HG02938 (cell line): ENCODE measurements at regions not wholly inside any gene's neighbourhood (a gene's known extent, or its start where the extent isn't known, plus 50 kb on each side); places are given as distances from the start of the nearest gene placed in this dataset.
"Not testable (repeated sequence)": the region's sequence is repeated elsewhere in the genome, so short reads cannot be mapped to it uniquely, and the experiment has no call there.

Source experiments
- ATAC-seq: cut with Tn5 transposase; IDR thresholded peaks from one replicate; pipeline ENCODE4 v1.9.1; 2021; ENCODE audit warnings: mild to moderate bottlenecking, moderate library complexity; ENCODE audit not compliant: unreplicated experiment

DNA sequence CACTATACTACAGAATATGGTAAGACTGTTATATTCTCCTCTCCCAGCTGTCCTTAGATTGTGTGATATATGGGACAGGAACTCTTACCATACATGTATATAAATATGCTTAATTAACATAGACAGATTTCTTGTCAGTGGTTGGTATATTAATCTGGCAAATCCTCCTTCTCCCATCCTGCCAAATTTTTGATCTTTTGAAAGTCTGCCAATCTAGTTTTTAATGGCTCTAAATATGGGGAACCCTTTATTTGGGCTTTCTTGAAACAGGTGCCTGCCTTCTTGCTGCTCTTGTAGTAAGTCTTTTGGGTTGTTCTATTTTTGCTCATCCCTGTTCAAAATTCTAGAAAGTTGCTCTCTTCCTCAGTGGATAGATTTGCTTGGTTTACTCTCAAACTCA lies 63.5 kb downstream of the SPATA31D1 start:
- no peak for ATAC-seq

DNA sequence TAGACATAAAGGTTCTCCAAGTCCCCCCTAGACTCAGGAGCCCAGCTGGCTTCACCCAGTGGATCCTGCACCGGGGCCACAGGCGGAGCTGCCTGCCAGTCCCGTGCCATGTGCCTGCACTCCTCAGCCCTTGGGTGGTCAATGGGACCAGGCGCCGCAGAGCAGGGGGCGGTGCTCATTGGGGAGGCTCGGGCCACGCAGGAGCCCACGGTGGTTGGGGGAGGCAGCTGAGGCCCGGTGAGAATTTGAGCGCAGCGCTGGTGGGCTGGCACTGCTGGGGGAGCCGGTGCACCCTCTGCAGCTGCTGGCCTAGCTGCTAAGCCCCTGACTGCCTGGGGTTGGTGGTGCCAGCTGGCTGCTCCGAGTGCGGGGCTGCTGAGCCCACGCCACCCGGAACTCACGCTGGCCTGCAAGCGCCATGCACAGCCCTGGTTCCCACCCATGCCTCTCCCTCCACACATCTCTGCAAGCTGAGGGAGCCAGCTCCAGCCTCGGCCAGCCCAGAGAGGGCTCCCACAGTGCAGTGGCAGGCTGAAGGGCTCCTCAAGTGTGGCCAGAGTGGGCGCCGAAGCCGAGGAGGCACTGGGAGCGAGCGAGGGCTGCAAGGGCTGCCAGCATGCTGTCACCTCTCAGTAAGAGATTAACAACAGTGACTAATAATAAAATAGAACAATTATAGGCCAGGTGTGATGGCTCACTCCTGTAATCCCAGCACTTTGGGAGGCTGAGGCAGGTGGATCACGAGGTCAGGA lies 65.9 kb downstream of the SPATA31D1 start:
- ATAC-seq: no peak

DNA sequence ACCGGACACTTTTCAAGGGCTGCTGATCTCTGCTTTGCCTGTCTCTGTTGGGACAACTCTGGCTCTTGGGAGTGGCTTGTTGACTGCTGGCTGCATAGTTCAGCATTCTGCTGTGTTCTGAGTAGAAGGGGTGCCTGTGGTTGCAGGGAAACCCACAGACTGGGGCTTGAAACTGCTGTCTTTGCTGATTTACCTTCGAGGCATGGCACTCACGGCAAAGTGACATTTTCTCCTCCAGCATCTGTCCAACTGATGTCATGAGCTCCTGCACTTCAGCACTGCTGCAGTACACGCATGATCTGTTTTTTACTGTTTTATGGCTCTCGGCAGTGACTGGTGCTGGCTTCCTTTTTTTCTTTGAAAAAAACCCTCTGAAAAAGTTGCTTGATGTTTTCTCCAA lies 69.2 kb downstream of the SPATA31D1 start:
- ATAC-seq: no peak

DNA sequence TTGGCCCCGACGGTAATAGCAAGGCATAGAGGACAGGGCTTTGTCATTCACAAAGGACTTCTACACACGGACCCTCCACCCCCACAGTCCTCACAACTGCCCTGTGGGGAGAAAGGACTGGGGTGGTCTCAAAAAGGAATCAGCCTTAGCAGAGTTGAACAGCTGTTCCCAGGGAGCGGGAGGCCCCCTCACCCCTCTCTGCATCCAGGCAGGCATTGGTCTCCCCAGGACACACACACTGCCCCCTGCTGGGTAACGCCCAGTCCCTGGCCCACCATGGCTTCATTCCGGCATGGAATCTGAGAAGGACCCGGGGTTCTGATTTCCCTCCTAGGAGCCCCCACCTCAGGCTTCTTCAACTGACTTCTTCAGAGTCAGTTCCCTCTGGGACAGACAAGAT lies 73.2 kb downstream of the SPATA31D1 start:
- ATAC-seq: not testable (repeated sequence)

DNA sequence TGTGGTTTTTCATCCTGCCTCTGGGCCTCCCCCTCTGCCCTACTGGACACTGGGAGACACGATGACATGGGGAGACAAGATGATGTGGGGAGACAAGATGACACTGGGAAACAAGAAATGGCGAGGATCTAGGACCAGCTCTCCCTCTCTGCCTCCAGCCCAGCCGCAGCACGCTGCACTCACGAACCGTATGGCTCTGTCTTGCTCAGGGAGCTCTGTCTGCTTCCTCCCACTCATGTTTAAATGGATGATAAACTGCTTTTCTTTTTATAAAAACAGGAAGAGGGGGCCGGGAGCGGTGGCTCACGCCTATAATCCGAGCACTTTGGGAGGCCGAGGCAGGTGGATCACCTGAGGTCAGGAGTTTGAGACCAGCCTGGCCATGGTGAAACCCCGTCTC lies 73.7 kb downstream of the SPATA31D1 start:
- ATAC-seq: no peak

DNA sequence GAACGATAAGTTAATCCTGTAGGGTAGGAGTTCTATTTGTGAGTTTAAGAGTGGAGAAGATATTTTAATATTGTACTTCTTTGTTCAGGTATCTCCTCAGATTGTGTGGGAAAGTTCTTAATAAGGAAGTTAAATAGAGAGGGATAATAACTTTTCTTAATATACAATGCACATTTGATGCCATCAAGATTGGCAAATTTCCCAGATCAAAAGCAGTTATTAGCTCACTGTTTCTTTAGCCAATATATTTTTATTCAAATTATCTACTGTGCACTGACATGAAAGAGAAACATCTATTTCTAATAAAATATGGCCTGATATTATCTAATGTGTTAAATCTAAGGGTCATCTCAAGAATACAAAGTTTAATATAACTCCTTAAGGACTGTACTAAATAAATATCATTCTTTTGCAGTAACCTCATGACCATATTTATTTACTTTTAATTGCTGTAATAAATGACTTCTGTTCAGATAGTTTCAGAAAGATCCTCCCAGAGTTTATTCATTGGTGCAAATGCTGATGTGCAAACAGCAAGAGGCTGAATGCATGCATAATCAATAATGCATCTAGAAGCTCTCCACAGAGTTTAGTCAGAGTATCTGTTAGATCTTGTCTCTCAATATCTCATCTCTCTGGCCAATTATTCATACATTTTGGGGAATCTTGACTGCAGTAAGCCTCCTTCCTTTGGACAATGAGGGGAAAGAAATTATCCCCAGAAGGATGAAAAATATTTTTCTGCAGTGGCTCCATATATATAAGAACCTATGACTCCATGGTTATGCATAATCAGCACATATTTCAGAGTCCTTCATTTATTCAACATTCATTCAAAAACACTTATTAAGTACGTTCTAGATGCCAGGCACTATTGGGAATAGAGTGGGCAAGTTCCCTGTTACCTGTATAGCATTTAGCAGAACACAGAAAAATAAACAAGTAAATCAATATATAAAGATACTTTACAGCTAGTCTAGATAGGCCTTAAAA lies 85.3 kb downstream of the SPATA31D1 start:
- no peak for ATAC-seq

DNA sequence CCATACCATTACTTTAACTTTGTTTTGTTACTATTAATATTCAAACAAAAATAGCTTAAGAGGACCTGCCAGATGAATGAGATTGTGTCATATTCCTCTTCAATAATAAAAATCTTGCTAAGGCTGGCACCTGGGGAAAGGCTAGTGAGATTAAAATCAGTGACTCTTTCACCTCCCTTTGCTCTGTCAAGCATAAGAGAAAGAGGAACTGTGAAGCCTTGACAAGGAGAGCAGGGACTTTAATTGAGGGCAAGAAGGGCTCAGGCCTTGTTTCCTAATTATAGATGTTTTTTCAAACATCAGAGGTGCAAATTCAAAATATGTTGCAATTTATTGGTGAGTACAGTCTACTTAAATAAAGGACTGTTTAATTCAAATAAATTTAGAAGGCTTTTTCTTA lies 91.7 kb downstream of the SPATA31D1 start:
- ATAC-seq: no peak

DNA sequence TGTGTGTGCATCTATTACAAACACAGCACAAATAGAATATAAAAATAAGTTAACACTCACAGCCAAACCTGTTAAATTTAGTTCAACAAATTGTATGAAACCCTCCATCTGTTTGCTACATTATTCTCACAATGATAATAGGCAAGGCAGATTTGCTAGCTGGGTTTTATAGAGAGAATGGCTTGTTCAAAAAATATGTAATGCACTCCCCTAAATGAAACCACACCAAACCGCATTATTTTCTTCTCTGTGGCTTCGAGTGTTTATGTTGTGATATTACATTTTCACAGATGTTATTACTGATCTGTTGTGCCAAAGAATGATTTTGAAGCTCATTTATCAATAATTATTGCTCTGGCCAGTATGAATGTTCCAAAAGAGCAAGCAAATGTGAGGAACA lies 92.9 kb downstream of the SPATA31D1 start:
- no peak for ATAC-seq

DNA sequence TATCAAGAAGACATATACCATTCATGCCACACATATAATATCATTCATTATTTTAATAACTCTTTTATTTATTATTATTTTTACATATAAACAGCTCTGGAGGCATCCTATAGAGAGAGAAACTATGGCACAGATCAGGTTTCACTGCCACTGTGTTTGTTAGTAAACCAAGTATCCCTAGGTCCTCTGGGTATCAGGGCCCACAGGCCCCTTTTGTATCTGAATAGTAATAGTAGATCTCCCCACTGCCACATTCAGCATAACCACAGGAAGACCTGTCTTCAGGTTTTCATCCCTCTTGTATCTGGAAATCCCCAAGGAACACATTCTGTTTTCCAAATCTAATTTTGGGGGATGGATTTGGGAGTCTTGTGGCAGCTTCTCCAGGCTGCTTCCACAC lies 94.0 kb downstream of the SPATA31D1 start:
- no peak for ATAC-seq

DNA sequence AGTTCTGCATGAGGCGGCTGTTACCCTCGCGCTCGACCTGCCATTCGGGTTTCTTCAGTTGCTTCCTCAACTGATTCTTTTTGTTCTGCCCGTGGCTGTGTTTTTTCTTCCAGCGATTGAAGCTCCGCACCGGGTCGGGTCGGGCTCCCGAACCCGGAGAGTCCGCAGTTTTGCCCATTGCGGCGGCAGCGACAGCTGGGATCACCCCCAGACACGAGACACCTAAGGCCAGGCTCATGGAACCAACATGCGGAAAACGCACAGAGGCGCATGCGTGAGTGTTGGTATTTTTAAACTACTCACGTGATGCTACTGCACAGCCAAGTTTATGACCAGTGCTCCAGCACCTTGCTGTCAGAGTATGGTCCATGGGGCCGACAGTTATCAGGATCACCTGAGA lies 100.0 kb downstream of the SPATA31D1 start:
- no peak for ATAC-seq

DNA sequence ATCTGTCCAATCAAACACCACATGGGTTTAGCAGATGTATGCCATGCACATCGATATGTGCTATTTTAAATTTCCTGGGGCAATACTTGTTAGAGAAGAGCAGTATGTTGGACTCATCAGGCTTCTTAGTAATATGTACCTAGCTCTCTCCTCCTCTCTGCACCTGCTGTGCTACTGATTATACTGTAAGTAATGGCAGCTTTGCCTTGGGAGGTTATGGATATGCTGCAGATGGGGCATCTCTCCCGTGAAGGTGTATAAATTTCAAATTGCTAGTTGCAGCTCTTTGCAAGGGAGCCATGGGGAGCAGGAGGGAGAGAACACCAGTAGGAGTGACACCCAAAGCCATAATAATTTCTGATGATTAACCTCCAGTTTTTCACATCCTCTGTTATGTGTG lies 101.5 kb downstream of the SPATA31D1 start:
- no peak for ATAC-seq

DNA sequence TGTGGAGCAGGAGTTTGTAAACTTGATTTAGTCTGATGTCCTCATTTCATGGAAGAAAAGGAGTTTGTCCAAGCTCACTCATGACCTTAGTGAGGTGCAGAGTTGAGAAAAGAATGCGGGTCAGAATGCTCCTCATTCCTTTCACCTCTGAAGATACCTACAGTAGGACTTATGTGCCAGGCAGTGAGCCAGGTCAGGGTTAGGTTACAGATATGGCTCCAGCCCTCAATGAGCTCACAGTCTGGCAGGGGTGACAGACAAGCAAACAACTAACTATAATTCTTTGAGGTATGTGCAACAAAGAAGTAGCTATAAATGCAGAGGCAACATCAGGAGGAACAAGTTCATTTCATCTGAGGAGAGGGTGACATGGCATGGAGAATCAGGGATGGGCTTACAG lies 102.5 kb downstream of the SPATA31D1 start:
- ATAC-seq: no peak

DNA sequence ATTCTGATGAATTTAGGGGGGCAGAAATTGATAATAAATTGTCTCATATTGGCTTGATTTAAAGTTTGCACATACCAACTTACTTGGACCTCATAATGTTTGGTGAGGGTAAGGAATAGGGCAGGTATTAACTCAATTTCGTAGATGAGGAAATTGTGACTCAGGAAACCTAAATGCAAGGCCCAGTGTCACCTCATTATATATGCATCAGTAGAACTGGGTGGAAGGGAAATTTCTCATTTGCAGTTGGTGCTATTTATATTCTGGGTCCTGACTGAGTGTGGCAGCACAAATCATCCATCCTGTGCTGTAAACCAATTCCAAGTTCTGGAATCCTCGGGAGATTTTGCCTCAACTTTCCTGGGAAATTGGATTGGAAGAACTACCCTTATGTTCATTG lies 103.0 kb downstream of the SPATA31D1 start:
- ATAC-seq: no peak

DNA sequence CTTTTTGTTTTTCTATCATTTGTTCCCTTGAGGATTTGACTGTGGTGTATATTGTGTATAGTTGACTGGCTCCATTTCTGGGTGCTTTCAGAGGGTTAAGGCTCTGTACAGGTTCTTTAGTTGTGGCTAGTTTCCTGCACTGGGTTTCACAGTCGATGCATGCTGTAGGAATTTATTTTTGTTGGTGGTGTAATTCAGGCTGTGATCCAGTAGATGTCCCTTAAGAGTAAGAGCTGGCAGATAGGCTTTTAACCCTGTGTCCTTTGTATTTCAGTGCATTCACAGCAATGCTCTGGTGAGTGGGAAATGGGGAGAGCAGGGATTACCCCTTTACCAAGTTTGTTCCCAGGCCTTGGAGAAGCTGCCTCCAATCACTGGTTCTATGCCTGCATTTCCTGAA lies 112.9 kb downstream of the SPATA31D1 start:
- no peak for ATAC-seq

DNA sequence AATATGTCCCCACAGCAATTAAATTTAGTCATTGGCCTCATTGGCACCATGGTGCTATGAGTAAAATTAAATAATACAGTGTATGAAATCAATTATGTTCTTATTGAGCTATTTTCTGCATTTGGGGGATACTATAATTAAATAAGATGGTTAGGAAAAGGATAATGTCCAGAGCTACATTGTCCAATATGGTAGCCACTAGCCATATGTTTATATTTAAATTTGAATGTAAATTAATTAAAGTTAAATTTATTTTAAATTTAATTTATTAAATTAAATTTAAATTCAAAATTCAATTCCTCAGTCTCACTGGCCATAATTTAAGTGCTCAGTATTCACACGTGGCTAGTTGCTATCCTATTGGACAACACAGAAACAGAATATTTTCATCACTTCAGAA lies 115.7 kb downstream of the SPATA31D1 start:
- no peak for ATAC-seq

DNA sequence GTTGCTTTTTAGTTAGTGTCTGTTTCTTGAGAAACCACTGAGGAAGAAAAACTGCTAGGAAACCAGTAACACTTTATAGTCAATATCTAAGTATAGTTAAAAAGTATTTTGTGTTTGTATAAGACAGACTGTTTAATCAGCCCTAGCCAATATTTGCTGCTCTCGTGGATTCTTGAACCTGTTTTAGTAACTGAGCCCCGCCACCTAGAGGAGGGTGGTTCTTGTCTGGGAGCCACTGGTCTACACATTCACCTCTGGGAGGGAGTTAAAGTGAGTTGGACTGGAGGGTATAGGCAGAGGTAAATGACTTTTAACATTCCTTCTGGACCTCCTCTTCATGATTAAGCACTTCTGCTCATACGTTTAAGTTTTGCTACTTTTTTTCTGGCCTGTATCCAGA lies 117.2 kb downstream of the SPATA31D1 start:
- no peak for ATAC-seq

DNA sequence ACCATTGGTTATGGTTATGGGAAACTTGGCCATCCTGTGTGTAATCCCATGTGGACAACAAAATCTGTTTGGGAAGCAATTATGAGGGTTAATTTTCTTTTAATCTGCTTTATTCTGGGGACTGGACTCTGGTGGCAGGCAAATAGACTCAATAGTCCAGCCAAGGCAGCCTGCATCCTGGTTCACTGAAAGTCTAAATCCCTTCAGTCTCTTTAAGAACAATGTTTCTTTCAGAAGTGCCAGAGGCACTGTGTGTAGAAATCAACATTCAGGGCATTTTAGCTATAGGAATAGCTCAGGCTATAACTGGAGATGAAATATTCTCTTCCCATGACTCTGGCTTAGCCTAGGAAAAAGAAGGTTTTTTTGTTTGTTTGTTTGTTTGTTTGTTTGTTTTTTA lies 118.0 kb downstream of the SPATA31D1 start:
- no peak for ATAC-seq

DNA sequence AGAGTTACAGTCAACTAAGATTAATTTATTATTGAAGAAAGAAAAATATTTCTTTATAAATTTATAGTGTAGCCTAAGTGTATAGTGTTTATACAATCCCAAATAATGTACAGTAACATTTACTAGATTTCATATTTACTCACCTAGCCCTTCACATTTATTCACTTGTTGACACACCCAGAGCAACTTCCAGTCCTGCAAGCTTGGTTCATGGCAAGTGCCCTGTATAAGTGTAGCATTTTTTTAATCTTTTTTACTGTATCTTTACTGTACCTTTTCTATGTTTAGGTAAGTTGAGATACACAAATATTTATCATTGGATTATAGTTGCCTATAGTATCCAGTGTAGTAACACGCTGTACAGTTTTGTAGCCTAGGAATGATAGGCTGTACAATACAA lies 119.9 kb downstream of the SPATA31D1 start:
- ATAC-seq: no peak

DNA sequence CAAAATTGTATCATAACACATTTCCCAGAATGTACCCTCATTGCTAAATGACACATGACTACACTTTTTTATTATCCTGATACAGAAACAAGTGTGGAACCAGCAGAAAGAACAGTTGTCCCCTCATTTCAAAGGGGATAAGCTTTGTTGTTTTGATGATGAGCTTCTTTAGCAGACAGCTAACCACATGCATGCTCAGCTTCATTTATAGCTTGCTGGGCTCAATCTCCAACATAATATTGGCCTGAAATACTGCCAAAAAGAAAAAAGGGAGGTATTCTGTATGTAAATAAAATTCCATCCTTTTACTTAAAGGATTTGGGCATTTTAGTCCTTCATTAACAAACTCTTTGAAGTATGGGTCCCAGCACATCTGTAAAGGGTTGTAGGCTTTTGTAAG lies 120.4 kb downstream of the SPATA31D1 start:
- ATAC-seq: no peak

DNA sequence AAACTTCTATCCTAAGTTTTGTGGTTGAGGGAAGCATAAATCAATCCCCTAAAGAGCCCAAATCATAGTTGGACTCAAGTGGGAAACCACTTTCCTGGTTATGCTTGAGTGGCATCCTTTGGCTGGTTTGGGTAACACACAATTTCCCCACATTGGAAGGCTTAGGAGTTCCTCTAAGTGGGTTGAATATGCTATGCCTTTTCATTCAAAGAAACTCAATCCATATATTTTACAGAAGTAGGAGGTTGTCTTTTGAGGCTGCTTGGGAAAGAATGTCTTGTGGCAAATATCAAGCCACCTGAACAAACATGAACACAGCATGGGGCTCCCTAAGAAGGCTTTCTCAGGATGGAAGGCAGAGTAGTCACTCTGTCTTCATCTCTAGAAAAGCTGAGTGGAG lies 121.1 kb downstream of the SPATA31D1 start:
- no peak for ATAC-seq

DNA sequence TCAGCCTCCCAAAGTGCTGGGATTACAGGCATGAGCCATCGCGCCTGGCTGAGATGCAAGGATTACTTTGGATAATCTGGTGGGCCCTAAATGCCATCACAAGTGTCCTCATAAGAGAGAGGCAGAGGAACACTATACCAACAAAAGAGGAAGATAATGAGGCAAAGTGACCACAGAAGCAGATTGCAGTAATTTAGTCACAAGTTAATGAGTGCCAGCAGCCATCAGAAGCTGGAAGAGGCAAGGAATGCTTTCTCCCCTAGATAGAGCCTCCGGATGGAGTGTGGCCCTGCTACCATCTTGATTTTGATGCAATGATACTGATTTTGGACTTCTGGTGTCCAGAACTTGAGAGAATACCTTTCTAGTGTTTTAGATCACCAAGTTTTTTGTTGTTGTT lies 122.3 kb downstream of the SPATA31D1 start:
- ATAC-seq: no peak

DNA sequence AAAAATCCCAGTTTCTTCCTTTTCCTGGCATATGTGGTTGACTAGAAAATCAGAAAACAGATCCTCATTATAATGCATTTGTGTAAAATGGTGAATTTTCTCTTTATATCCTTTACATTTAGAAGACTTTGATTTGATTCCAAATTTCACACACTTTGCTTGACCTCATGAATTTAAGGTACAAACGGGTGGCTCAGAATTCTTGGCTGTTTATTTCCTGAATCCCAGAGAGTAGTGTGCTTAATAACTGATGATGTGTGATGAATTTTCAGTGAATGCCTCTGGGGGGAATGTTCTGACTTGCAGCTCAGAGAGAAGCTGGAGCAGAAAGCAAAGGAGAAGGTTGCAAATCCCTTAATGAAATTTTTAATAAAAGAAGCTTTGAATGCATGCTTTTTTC lies 126.8 kb downstream of the SPATA31D1 start:
- ATAC-seq: no peak
